Right ventricle myocardium superior (tissue), 1 donor: ENCODE measurements at regions not wholly inside any gene's neighbourhood (a gene's known extent, or its start where the extent isn't known, plus 50 kb on each side); places are given as distances from the start of the nearest gene placed in this dataset.
"Not testable (repeated sequence)": the region's sequence is repeated elsewhere in the genome, so short reads cannot be mapped to it uniquely, and the experiment has no call there.

Experiments
- ATAC-seq: fragments of 200-7000 bp; cut with Tn5 transposase; one replicate; pipeline ENCODE4 v1.9.1; 2020; ENCODE audit warnings: mild to moderate bottlenecking; ENCODE audit not compliant: poor library complexity
- DNase-seq: peaks from one replicate; pipeline ENCODE4 v3.0.0-alpha.2; 2020
- intact Hi-C: fragments of 100-400 bp; cut with DNase I; formaldehyde crosslinking; loops from one replicate; pipeline ENCODE4 v1.11.2; 2022
- donor health status: DM: no; HTN: yes; CAD: no; lungs with severe emphysema.

DNA sequence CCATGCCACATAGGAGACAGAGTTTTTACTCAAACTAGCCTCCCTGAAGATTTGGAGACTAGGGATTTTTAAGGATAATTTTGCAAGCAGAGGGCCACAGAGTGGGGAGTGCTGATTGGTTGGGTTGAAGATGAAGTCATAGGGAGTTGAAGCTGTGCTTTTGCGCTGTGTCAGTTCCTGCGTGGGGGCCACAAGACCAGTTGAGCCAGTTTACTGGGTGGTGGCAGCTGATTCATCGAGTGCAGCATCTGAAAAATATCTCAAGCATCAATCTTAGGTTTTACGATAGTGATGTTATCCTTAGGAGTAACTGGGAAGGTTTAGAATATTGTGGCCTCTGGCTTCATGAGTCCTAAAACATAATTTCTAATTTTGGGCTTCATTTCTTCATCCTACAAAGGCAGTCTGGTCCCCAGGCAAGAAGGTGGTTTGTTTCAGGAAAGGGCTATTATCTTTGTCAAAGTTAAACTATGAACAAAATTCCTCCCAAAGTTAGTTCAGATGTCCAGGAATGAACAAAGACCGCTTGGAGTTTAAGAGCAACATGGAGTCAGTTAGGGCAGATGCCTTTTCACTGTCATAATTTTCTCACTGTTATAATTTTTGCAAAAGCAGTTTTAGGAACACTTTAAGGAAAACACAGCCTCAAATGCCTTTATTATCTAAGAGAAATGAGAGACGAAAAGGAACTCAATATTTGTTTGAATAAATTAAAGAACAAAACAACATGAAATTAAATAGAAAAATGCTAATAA is 960.8 kb upstream of the PRKX start:
- intact Hi-C loops, result no loop called here
- ATAC-seq (no peak), DNase-seq (no peak)

GRCh38 chrX:4671344-4671743 is 957.9 kb upstream of the PRKX start:
- ATAC-seq, result no peak
- intact Hi-C loops, result no loop called here
- DNase-seq, result no peak

GRCh38 chrX:4670606-4671005 is 957.2 kb upstream of the PRKX start:
- DNase-seq, result no peak
- ATAC-seq, result no peak
- intact Hi-C loops, result no loop called here

- no peak for ATAC-seq
- DNase-seq, result no peak
- intact Hi-C loops, result no loop called here
Measured at GRCh38 chrX:4668802-4669536, 955.5 kb upstream of the PRKX start.

- no peak for ATAC-seq
- DNase-seq, result no peak
- intact Hi-C loops, result no loop called here
Measured at GRCh38 chrX:4663085-4663484, 949.6 kb upstream of the PRKX start.

DNA sequence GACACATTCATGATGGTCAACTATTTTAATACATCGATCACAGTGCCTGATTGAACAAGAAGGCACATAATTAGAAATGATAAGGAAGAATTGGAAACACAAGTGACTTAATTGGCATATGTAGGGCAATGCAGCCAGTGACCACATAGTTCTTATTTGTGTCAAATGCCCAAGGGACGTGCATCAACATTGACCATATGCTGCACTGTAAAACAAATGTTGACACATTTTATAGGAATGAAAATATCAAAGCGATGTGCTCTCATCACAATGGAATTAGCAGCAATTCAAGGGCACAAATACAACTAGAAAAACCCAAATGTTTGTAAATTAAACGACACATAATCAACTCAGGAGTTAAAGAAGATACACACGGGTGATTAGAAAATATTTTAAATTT is 948.3 kb upstream of the PRKX start:
- DNase-seq (no peak), ATAC-seq (no peak)
- intact Hi-C loops, result no loop called here

GRCh38 chrX:4656419-4656818 is 943.0 kb upstream of the PRKX start:
- DNase-seq, result no peak
- intact Hi-C loops, result no loop called here
- ATAC-seq, result no peak

GRCh38 chrX:4655743-4656142 is 942.3 kb upstream of the PRKX start:
- intact Hi-C loops, result no loop called here
- DNase-seq (no peak), ATAC-seq (no peak)

GRCh38 chrX:4642114-4642513 is 928.7 kb upstream of the PRKX start:
- ATAC-seq, result no peak
- intact Hi-C loops, result no loop called here
- no peak for DNase-seq

GRCh38 chrX:4638036-4638435 is 924.6 kb upstream of the PRKX start:
- intact Hi-C loops, result no loop called here
- DNase-seq (no peak), ATAC-seq (no peak)

DNA sequence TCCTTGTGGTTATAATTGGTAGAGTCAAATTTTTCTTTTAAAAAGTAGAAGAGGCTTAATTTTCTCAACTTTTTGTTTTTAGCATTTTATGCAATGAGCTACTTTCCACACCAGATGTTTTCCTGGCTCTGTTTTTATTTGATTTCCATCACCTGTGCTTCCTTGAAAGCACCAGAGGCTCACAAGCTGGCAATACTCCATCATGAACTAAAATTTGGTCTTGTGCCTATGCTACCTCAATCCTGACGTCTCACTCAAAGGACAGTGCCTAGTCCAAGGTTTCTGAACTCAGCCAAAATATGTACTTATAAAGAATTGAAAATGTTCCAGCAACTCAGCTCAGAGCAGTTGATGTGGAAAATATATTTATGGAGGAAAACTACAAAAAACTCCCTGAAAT is 914.0 kb upstream of the PRKX start:
- no peak for ATAC-seq
- intact Hi-C loops, result no loop called here

GRCh38 chrX:4622486-4623167 is 909.2 kb upstream of the PRKX start:
- ATAC-seq (no peak), DNase-seq (no peak)
- intact Hi-C loops, result no loop called here

More for the DNA sequence above, 914.0 kb upstream of the PRKX start:
- DNase-seq, result no peak

GRCh38 chrX:4613651-4614050 is 900.2 kb upstream of the PRKX start:
- intact Hi-C loops, DNase-seq, ATAC-seq: not testable (repeated sequence)

- DNase-seq (no peak), ATAC-seq (no peak)
- intact Hi-C loops, result no loop called here
Measured at GRCh38 chrX:4588893-4589292, 875.4 kb upstream of the PRKX start.

- intact Hi-C loops, result no loop called here
Measured at GRCh38 chrX:4588466-4588865, 875.0 kb upstream of the PRKX start.

DNA sequence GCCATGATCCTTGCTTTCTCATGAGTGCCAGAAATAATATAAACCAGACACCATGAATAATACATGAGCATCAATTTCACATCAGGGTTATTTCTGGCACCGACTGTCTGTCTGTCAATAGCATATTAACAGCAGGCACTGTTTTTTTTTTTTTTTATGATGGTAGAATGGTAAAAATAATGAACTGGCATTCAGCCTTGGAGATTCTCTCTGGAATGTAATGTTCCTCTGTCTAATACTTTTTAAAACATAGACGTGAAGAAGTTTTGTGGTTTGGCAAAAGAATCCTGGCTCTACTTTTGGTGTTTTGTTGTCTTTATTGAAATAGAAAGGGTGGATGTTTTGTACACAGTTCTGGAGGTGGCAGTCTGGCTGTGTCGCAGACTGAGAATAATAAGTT is 874.6 kb upstream of the PRKX start:
- intact Hi-C loops, result no loop called here
- DNase-seq (no peak), ATAC-seq (no peak)

More at GRCh38 chrX:4588466-4588865, 875.0 kb upstream of the PRKX start:
- ATAC-seq (no peak), DNase-seq (no peak)

- DNase-seq (no peak), ATAC-seq (no peak)
- intact Hi-C loops, result no loop called here
Measured at GRCh38 chrX:4579999-4580398, 866.5 kb upstream of the PRKX start.

GRCh38 chrX:4579480-4579879 is 866.0 kb upstream of the PRKX start:
- intact Hi-C loops, result no loop called here
- DNase-seq (no peak), ATAC-seq (no peak)

GRCh38 chrX:4572691-4573090 is 859.2 kb upstream of the PRKX start:
- DNase-seq (no peak), ATAC-seq (no peak)
- intact Hi-C loops, result no loop called here

GRCh38 chrX:4570151-4570550 is 856.7 kb upstream of the PRKX start:
- intact Hi-C loops, result no loop called here
- no peak for DNase-seq
- no peak for ATAC-seq
